ENCODE measurements at regions not wholly inside any gene's neighbourhood (a gene's known extent, or its start where the extent isn't known, plus 50 kb on each side); places are given as distances from the start of the nearest gene placed in this dataset.

GRCh38 chr6:9914951-9915350 lies 499.9 kb downstream of the TFAP2A start:
- no peak for TF ChIP-seq CTCF (conservative IDR thresholded peaks at IDR 0.05 in 1 of 2, IDR thresholded peaks at IDR 0.05 in 1 of 2; ENCODE audit: extremely low read depth in 1 of 2, insufficient read depth in 1 of 2, low read depth in 1 of 2, low read length in 2 of 2)
- no peak for TF ChIP-seq EZH2 (IDR thresholded peaks at IDR 0.05; ENCODE audit: borderline replicate concordance, low read length)

All from mammary epithelial cell (primary cell).